ENCODE measurements at regions not wholly inside any gene's neighbourhood (a gene's known extent, or its start where the extent isn't known, plus 50 kb on each side); places are given as distances from the start of the nearest gene placed in this dataset. TPM values are rescaled to one million over a fixed set of nuclear protein-coding genes. Genes with fewer than 3 reads are reported as not detected.

- Histone ChIP-seq H3K36me3 (no peaks in the 10 kb centered on the region), H3K27me3 (no peaks in the 10 kb centered on the region), H3K4me3 (replicated peaks in 1 of 3) (no peak overlapping the region), H3K9me3 (no peaks in the 10 kb centered on the region), H3K27ac (no peak overlapping the region), H3K4me1 (no peaks in the 10 kb centered on the region)
- intact Hi-C loops (cut with DNase I) = no loop called here
- no peak for DNase-seq
- WGBS, 2 donors = 93 to 95% methylated on average over 3 of the region's 3 CpGs
- TF ChIP-seq POLR2A (IDR thresholded peaks at IDR 0.05) = no peak
Measured at GRCh38 chr18:55014095-55014494, 54.8 kb upstream of the CCDC68 start.

- DNase-seq = no peak
- H3K27me3 ChIP-seq = no peaks in the 10 kb centered on the region
- intact Hi-C loops (cut with DNase I) = no loop called here
- H3K4me1 ChIP-seq = no peaks in the 10 kb centered on the region
- H3K9me3 ChIP-seq = no peaks in the 10 kb centered on the region
- no peak overlapping the region for H3K4me3 ChIP-seq (replicated peaks in 1 of 3)
- TF ChIP-seq POLR2A (IDR thresholded peaks at IDR 0.05) = no peak
- no peak for TF ChIP-seq CTCF (IDR thresholded peaks at IDR 0.05)
- H3K27ac ChIP-seq = no peak overlapping the region
- no peaks in the 10 kb centered on the region for H3K36me3 ChIP-seq
Measured at GRCh38 chr18:55013685-55014084, 54.4 kb upstream of the CCDC68 start.

GRCh38 chr18:55013086-55013485 lies 53.8 kb upstream of the CCDC68 start:
- TF ChIP-seq CTCF (IDR thresholded peaks at IDR 0.05) = no peak
- no peak for TF ChIP-seq POLR2A (IDR thresholded peaks at IDR 0.05)
- no peak for DNase-seq
- H3K27ac ChIP-seq = no peak overlapping the region
- WGBS, 2 donors = 83 to 84% methylated on average over 3 of the region's 3 CpGs
- H3K36me3 ChIP-seq = no peaks in the 10 kb centered on the region
- intact Hi-C loops (cut with DNase I) = no loop called here
- H3K27me3 ChIP-seq = no peaks in the 10 kb centered on the region
- no peaks in the 10 kb centered on the region for H3K9me3 ChIP-seq
- H3K4me1 ChIP-seq = no peaks in the 10 kb centered on the region
- H3K4me3 ChIP-seq (replicated peaks in 1 of 3) = no peak overlapping the region

- 85 to 89% methylated on average over 7 of the region's 7 CpGs for WGBS, 2 donors
- TF ChIP-seq POLR2A (IDR thresholded peaks at IDR 0.05) (no peak), CTCF (IDR thresholded peaks at IDR 0.05) (no peak)
- no peaks in the 10 kb centered on the region for H3K36me3 ChIP-seq
- no peak overlapping the region for H3K4me3 ChIP-seq (replicated peaks in 1 of 3)
- no peaks in the 10 kb centered on the region for H3K9me3 ChIP-seq
- H3K27me3 ChIP-seq = no peaks in the 10 kb centered on the region
- H3K27ac ChIP-seq = no peak overlapping the region
- DNase-seq = no peak
- intact Hi-C loops (cut with DNase I) = no loop called here
- no peaks in the 10 kb centered on the region for H3K4me1 ChIP-seq
Measured at GRCh38 chr18:55012008-55012407, 52.7 kb upstream of the CCDC68 start.

Small RNAs in the stretch of these regions (small RNA-seq; reads per million reads assigned to genes)
- not detected for gene RNA5SP459
